ENCODE measurements at regions not wholly inside any gene's neighbourhood (a gene's known extent, or its start where the extent isn't known, plus 50 kb on each side); places are given as distances from the start of the nearest gene placed in this dataset.

GRCh38 chr7:91373111-91373800 is 109.0 kb downstream of the FZD1 start:
- ChIA-PET POLR2A (no interaction called here), CTCF (no interaction called here)
- H3K9me3 ChIP-seq (ENCODE audit: control insufficient read depth, insufficient read depth, low read length), result no peaks in the 10 kb centered on the region
- no peak overlapping the region for H3K4me3 ChIP-seq (ENCODE audit: low read depth, low read length)
- no peak for DNase-seq (ENCODE audit: low read depth, low spot score)
- H3K27me3 ChIP-seq (ENCODE audit: control insufficient read depth, insufficient read depth, low read length), result peaks cover 6% of the 10 kb centered on the region
- TF ChIP-seq CTCF (IDR thresholded peaks at IDR 0.05; ENCODE audit: low read depth, low read length), result no peak
- H3K27ac ChIP-seq (ENCODE audit: low read depth, low read length), result no peak overlapping the region

- no peak overlapping the region for H3K4me3 ChIP-seq (ENCODE audit: low read depth, low read length)
- peaks cover 6% of the 10 kb centered on the region for H3K27me3 ChIP-seq (ENCODE audit: control insufficient read depth, insufficient read depth, low read length)
- no peak for TF ChIP-seq CTCF (IDR thresholded peaks at IDR 0.05; ENCODE audit: low read depth, low read length)
- ChIA-PET POLR2A (no interaction called here), CTCF (no interaction called here)
- DNase-seq (ENCODE audit: low read depth, low spot score), result no peak
- no peaks in the 10 kb centered on the region for H3K9me3 ChIP-seq (ENCODE audit: control insufficient read depth, insufficient read depth, low read length)
- H3K27ac ChIP-seq (ENCODE audit: low read depth, low read length), result no peak overlapping the region
Measured at GRCh38 chr7:91374321-91374989, 110.2 kb downstream of the FZD1 start.

GRCh38 chr7:91375378-91375777 is 111.1 kb downstream of the FZD1 start:
- CTCF ChIA-PET, result no interaction called here
- Histone ChIP-seq H3K9me3 (ENCODE audit: control insufficient read depth, insufficient read depth, low read length) (no peaks in the 10 kb centered on the region), H3K4me3 (ENCODE audit: low read depth, low read length) (no peak overlapping the region), H3K27me3 (ENCODE audit: control insufficient read depth, insufficient read depth, low read length) (peaks cover 6% of the 10 kb centered on the region), H3K27ac (ENCODE audit: low read depth, low read length) (no peak overlapping the region)
- DNase-seq (ENCODE audit: low read depth, low spot score), result no peak
- POLR2A ChIA-PET, result no interaction called here
- no peak for TF ChIP-seq CTCF (IDR thresholded peaks at IDR 0.05; ENCODE audit: low read depth, low read length)

GRCh38 chr7:91378131-91378530 is 113.9 kb downstream of the FZD1 start:
- no peak overlapping the region for H3K27ac ChIP-seq (ENCODE audit: low read depth, low read length)
- no peak for DNase-seq (ENCODE audit: low read depth, low spot score)
- H3K9me3 ChIP-seq (ENCODE audit: control insufficient read depth, insufficient read depth, low read length), result no peaks in the 10 kb centered on the region
- H3K4me3 ChIP-seq (ENCODE audit: low read depth, low read length), result no peak overlapping the region
- ChIA-PET CTCF (no interaction called here), POLR2A (no interaction called here)
- H3K27me3 ChIP-seq (ENCODE audit: control insufficient read depth, insufficient read depth, low read length), result peaks cover 6% of the 10 kb centered on the region
- no peak for TF ChIP-seq CTCF (IDR thresholded peaks at IDR 0.05; ENCODE audit: low read depth, low read length)

- CTCF ChIA-PET, result no interaction called here
Measured at GRCh38 chr7:91379236-91379635, 115.0 kb downstream of the FZD1 start.

More at GRCh38 chr7:91379236-91379635, 115.0 kb downstream of the FZD1 start:
- POLR2A ChIA-PET, result no interaction called here
- no peaks in the 10 kb centered on the region for H3K9me3 ChIP-seq (ENCODE audit: control insufficient read depth, insufficient read depth, low read length)
- H3K4me3 ChIP-seq (ENCODE audit: low read depth, low read length), result no peak overlapping the region
- no peak overlapping the region for H3K27ac ChIP-seq (ENCODE audit: low read depth, low read length)
- peaks cover 4% of the 10 kb centered on the region for H3K27me3 ChIP-seq (ENCODE audit: control insufficient read depth, insufficient read depth, low read length)
- DNase-seq (ENCODE audit: low read depth, low spot score), result no peak
- no peak for TF ChIP-seq CTCF (IDR thresholded peaks at IDR 0.05; ENCODE audit: low read depth, low read length)

All from AG04450 (cell line).